HEK293 (cell line): ENCODE measurements at regions not wholly inside any gene's neighbourhood (a gene's known extent, or its start where the extent isn't known, plus 50 kb on each side); places are given as distances from the start of the nearest gene placed in this dataset.

Source experiments
- MYNN ChIP-seq: fragments of 450-650 bp; formaldehyde crosslinking; IDR thresholded peaks from 2 replicates; pipeline ENCODE4 v1.5.1; 2016; ENCODE audit warnings: missing biosample characterization, missing genetic modification characterization, borderline replicate concordance
- TCF7L2 ChIP-seq: IDR thresholded peaks from 2 replicates; pipeline ENCODE4 v1.6.1; 2011; ENCODE audit warnings: low read depth, mild to moderate bottlenecking, inconsistent platforms, low read length, moderate library complexity, borderline replicate concordance
- TSHZ1 ChIP-seq: fragments of 450-650 bp; formaldehyde crosslinking; IDR thresholded peaks from 2 replicates; pipeline ENCODE4 v1.5.1; 2016; ENCODE audit warnings: missing biosample characterization, missing genetic modification characterization, borderline replicate concordance
- ZBTB21 ChIP-seq: fragments of 450-650 bp; formaldehyde crosslinking; IDR thresholded peaks from 2 replicates; pipeline ENCODE4 v1.5.1; 2017; ENCODE audit warnings: missing biosample characterization, missing genetic modification characterization
- ZNF2 ChIP-seq: fragments of 450-650 bp; formaldehyde crosslinking; IDR thresholded peaks from 2 replicates; pipeline ENCODE4 v1.5.1; 2016; ENCODE audit warnings: missing biosample characterization, missing genetic modification characterization
- ZNF280D ChIP-seq: fragments of 450-650 bp; formaldehyde crosslinking; IDR thresholded peaks from 2 replicates; pipeline ENCODE4 v1.5.1; 2016; ENCODE audit warnings: missing biosample characterization, missing genetic modification characterization
- ZNF311 ChIP-seq: fragments of 450-650 bp; formaldehyde crosslinking; IDR thresholded peaks from 2 replicates; pipeline ENCODE4 v1.5.1; 2017; ENCODE audit warnings: missing biosample characterization, missing genetic modification characterization, borderline replicate concordance
- ZNF350 ChIP-seq: fragments of 450-650 bp; formaldehyde crosslinking; IDR thresholded peaks from 2 replicates; pipeline ENCODE4 v1.5.0; 2017; ENCODE audit warnings: missing biosample characterization, mild to moderate bottlenecking, missing genetic modification characterization
- ZNF394 ChIP-seq: fragments of 450-650 bp; formaldehyde crosslinking; IDR thresholded peaks from 2 replicates; pipeline ENCODE4 v1.5.1; 2016; ENCODE audit warnings: missing biosample characterization, missing genetic modification characterization, mild to moderate bottlenecking, moderate library complexity, borderline replicate concordance
- TF ChIP-seq, protein P1 (sequence below): fragments of 450-650 bp; formaldehyde crosslinking; IDR thresholded peaks from 2 replicates; pipeline ENCODE4 v1.5.1; 2016; ENCODE audit warnings: missing biosample characterization, missing genetic modification characterization
- TF ChIP-seq, protein P2 (sequence below): fragments of 450-650 bp; formaldehyde crosslinking; IDR thresholded peaks from 2 replicates; pipeline ENCODE4 v1.5.1; 2017; ENCODE audit warnings: missing biosample characterization, missing genetic modification characterization
- TF ChIP-seq, protein P3 (sequence below): fragments of 450-650 bp; formaldehyde crosslinking; conservative IDR thresholded peaks from 2 replicates; pipeline ENCODE4 v1.5.1; 2016; ENCODE audit warnings: low read depth, missing biosample characterization, missing genetic modification characterization

- TF ChIP-seq, protein P1, sequence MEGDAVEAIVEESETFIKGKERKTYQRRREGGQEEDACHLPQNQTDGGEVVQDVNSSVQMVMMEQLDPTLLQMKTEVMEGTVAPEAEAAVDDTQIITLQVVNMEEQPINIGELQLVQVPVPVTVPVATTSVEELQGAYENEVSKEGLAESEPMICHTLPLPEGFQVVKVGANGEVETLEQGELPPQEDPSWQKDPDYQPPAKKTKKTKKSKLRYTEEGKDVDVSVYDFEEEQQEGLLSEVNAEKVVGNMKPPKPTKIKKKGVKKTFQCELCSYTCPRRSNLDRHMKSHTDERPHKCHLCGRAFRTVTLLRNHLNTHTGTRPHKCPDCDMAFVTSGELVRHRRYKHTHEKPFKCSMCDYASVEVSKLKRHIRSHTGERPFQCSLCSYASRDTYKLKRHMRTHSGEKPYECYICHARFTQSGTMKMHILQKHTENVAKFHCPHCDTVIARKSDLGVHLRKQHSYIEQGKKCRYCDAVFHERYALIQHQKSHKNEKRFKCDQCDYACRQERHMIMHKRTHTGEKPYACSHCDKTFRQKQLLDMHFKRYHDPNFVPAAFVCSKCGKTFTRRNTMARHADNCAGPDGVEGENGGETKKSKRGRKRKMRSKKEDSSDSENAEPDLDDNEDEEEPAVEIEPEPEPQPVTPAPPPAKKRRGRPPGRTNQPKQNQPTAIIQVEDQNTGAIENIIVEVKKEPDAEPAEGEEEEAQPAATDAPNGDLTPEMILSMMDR (tag by site-specific recombination), result no peak
- TF ChIP-seq ZNF311 (no peak), TCF7L2 (no peak), ZNF280D (tag by site-specific recombination) (no peak), TSHZ1 (tag by site-specific recombination) (no peak), ZNF2 (tag by site-specific recombination) (no peak), ZBTB21 (tag by site-specific recombination) (no peak), ZNF394 (no peak), ZNF350 (tag by site-specific recombination) (no peak), MYNN (tag by site-specific recombination) (no peak)
- TF ChIP-seq, protein P2, sequence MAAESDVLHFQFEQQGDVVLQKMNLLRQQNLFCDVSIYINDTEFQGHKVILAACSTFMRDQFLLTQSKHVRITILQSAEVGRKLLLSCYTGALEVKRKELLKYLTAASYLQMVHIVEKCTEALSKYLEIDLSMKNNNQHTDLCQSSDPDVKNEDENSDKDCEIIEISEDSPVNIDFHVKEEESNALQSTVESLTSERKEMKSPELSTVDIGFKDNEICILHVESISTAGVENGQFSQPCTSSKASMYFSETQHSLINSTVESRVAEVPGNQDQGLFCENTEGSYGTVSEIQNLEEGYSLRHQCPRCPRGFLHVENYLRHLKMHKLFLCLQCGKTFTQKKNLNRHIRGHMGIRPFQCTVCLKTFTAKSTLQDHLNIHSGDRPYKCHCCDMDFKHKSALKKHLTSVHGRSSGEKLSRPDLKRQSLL (tag by site-specific recombination), result no peak
- TF ChIP-seq, protein P3, sequence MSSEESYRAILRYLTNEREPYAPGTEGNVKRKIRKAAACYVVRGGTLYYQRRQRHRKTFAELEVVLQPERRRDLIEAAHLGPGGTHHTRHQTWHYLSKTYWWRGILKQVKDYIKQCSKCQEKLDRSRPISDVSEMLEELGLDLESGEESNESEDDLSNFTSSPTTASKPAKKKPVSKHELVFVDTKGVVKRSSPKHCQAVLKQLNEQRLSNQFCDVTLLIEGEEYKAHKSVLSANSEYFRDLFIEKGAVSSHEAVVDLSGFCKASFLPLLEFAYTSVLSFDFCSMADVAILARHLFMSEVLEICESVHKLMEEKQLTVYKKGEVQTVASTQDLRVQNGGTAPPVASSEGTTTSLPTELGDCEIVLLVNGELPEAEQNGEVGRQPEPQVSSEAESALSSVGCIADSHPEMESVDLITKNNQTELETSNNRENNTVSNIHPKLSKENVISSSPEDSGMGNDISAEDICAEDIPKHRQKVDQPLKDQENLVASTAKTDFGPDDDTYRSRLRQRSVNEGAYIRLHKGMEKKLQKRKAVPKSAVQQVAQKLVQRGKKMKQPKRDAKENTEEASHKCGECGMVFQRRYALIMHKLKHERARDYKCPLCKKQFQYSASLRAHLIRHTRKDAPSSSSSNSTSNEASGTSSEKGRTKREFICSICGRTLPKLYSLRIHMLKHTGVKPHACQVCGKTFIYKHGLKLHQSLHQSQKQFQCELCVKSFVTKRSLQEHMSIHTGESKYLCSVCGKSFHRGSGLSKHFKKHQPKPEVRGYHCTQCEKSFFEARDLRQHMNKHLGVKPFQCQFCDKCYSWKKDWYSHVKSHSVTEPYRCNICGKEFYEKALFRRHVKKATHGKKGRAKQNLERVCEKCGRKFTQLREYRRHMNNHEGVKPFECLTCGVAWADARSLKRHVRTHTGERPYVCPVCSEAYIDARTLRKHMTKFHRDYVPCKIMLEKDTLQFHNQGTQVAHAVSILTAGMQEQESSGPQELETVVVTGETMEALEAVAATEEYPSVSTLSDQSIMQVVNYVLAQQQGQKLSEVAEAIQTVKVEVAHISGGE (tag by site-specific recombination), result no peak
Observed at GRCh38 chr2:207409517-207409916, 120.2 kb upstream of the CREB1 start.
